Osteocyte (in vitro differentiated cells): ENCODE measurements at regions not wholly inside any gene's neighbourhood (a gene's known extent, or its start where the extent isn't known, plus 50 kb on each side); places are given as distances from the start of the nearest gene placed in this dataset.
"Not testable (repeated sequence)": the region's sequence is repeated elsewhere in the genome, so short reads cannot be mapped to it uniquely, and the experiment has no call there.

ENCODE experiments used
- DNase-seq: peaks from one replicate; pipeline ENCODE4 v3.0.0; 2021; ENCODE audit warnings: mixed read lengths; ENCODE audit not compliant: unreplicated experiment; ENCODE audit errors: extremely low spot score
- H3K27ac Mint-ChIP-seq: one replicate; pipeline ENCODE4 v1.8.0; 2021; ENCODE audit warnings: mild to moderate bottlenecking, mixed read lengths; ENCODE audit not compliant: unreplicated experiment
- H3K27me3 Mint-ChIP-seq: one replicate; pipeline ENCODE4 v1.8.0; 2021; ENCODE audit warnings: mixed read lengths; ENCODE audit not compliant: unreplicated experiment
- H3K36me3 Mint-ChIP-seq: one replicate; pipeline ENCODE4 v1.8.0; 2021; ENCODE audit warnings: mixed read lengths; ENCODE audit not compliant: unreplicated experiment
- H3K4me1 Mint-ChIP-seq: one replicate; pipeline ENCODE4 v1.8.0; 2021; ENCODE audit warnings: mixed read lengths; ENCODE audit not compliant: unreplicated experiment
- H3K4me3 Mint-ChIP-seq: one replicate; pipeline ENCODE4 v1.8.0; 2021; ENCODE audit warnings: mild to moderate bottlenecking, moderate library complexity, mixed read lengths; ENCODE audit not compliant: unreplicated experiment
- H3K9me3 Mint-ChIP-seq: one replicate; pipeline ENCODE4 v1.8.0; 2021; ENCODE audit warnings: mixed read lengths; ENCODE audit not compliant: unreplicated experiment
- CTCF ChIP-seq: fragments of 200-600 bp; sonication (generic); IDR thresholded peaks from 2 replicates; pipeline ENCODE4 v1.5.0; 2021; ENCODE audit warnings: antibody characterized with exemption, mild to moderate bottlenecking, moderate library complexity

GRCh38 chr20:51945881-51946280 lies 143.6 kb upstream of the SALL4 start:
- Mint-ChIP-seq H3K27ac (peak overlapping the region; percentile 35), H3K9me3 (no peaks in the 10 kb centered on the region), H3K4me3 (no peak overlapping the region), H3K4me1 (peaks cover 22% of the 10 kb centered on the region), H3K36me3 (no peaks in the 10 kb centered on the region), H3K27me3 (no peaks in the 10 kb centered on the region)
- no peak for TF ChIP-seq CTCF
- DNase-seq: no peak

GRCh38 chr20:51945177-51945576 lies 142.9 kb upstream of the SALL4 start:
- Mint-ChIP-seq H3K36me3 (no peaks in the 10 kb centered on the region), H3K4me3 (no peak overlapping the region), H3K4me1 (peaks cover 22% of the 10 kb centered on the region), H3K9me3 (no peaks in the 10 kb centered on the region), H3K27me3 (no peaks in the 10 kb centered on the region), H3K27ac (peak overlapping the region; percentile 69)
- TF ChIP-seq CTCF: no peak
- DNase-seq: no peak

GRCh38 chr20:51943761-51944160 lies 141.4 kb upstream of the SALL4 start:
- Mint-ChIP-seq H3K27me3 (no peaks in the 10 kb centered on the region), H3K36me3 (no peaks in the 10 kb centered on the region), H3K4me1 (peaks cover 30% of the 10 kb centered on the region), H3K27ac (no peak overlapping the region), H3K9me3 (no peaks in the 10 kb centered on the region), H3K4me3 (no peak overlapping the region)
- DNase-seq: no peak
- no peak for TF ChIP-seq CTCF

- not testable (repeated sequence) for H3K4me3 Mint-ChIP-seq, H3K27me3 Mint-ChIP-seq, H3K36me3 Mint-ChIP-seq, H3K9me3 Mint-ChIP-seq, DNase-seq, H3K27ac Mint-ChIP-seq
- H3K4me1 Mint-ChIP-seq: peaks cover 33% of the 10 kb centered on the region
Observed at GRCh38 chr20:51943326-51943725, 141.0 kb upstream of the SALL4 start.

- TF ChIP-seq CTCF: no peak
- Mint-ChIP-seq H3K36me3 (no peaks in the 10 kb centered on the region), H3K27me3 (no peaks in the 10 kb centered on the region), H3K4me1 (peaks cover 33% of the 10 kb centered on the region), H3K4me3 (no peak overlapping the region), H3K9me3 (no peaks in the 10 kb centered on the region), H3K27ac (no peak overlapping the region)
- no peak for DNase-seq
Observed at GRCh38 chr20:51941503-51941902, 139.2 kb upstream of the SALL4 start.

GRCh38 chr20:51939259-51939585 lies 136.9 kb upstream of the SALL4 start:
- Mint-ChIP-seq H3K9me3 (no peaks in the 10 kb centered on the region), H3K27me3 (no peaks in the 10 kb centered on the region), H3K27ac (no peak overlapping the region), H3K4me1 (peaks cover 23% of the 10 kb centered on the region), H3K36me3 (no peaks in the 10 kb centered on the region), H3K4me3 (no peak overlapping the region)
- no peak for TF ChIP-seq CTCF
- DNase-seq: no peak
